Ovary (tissue), 7 donors: ENCODE measurements at regions not wholly inside any gene's neighbourhood (a gene's known extent, or its start where the extent isn't known, plus 50 kb on each side); places are given as distances from the start of the nearest gene placed in this dataset.

Experiments
- DNase-seq, 5 donors: peaks; one replicate each; pipeline ENCODE4 v3.0.0-alpha.2; 2019 to 2020
- H3K27ac ChIP-seq, 2 donors: fragments of 200-600 bp; one replicate each; pipeline versions ENCODE4 v1.5.1 to v1.8.0; 2019 to 2022
- H3K27me3 ChIP-seq: fragments of 200-600 bp; one replicate; pipeline ENCODE4 v1.8.0; 2022
- H3K36me3 ChIP-seq: fragments of 200-600 bp; sonication (generic); one replicate; pipeline ENCODE4 v1.5.1; 2019
- H3K4me1 ChIP-seq: one replicate; pipeline ENCODE4 v1.8.1; 2013; ENCODE audit warnings: mild to moderate bottlenecking, moderate library complexity; ENCODE audit not compliant: insufficient read depth
- H3K4me3 ChIP-seq: fragments of 200-600 bp; sonication (generic); one replicate; pipeline ENCODE4 v1.5.1; 2017
- H3K9me3 ChIP-seq, 2 donors: fragments of 200-600 bp in 1 of 2; sonication (generic) in 1 of 2; one replicate each; pipeline versions ENCODE4 v1.5.1 to v1.8.1; 2013 to 2019; ENCODE audit warnings: mild to moderate bottlenecking in 1 of 2, moderate library complexity in 1 of 2
- EP300 ChIP-seq: sonication (generic); formaldehyde crosslinking; IDR thresholded peaks from one replicate; pipeline ENCODE4 v1.6.1; 2017; ENCODE audit warnings: antibody characterized with exemption
- POLR2A ChIP-seq: fragments of 450-650 bp; IDR thresholded peaks from one replicate; pipeline ENCODE4 v1.6.1; 2017; ENCODE audit warnings: antibody characterized with exemption, mild to moderate bottlenecking, moderate library complexity
- WGBS, 3 donors: extraction: QIAGEN DNeasy Blood & Tissue Kit in 1 of 3; methylation state at CpG; one replicate each; pipeline versions ENCODE4 v1.1.5 to v1.1.7; 2013 to 2017; 5-methylcytosine and 5-hydroxymethylcytosine counted together
- intact Hi-C, 4 donors: fragments of 100-400 bp; cut with DNase I; formaldehyde crosslinking; loops; one replicate each; pipeline versions ENCODE4 v1.11.0 to v1.15.1; 2022 to 2023
- TF ChIP-seq, protein P1 (sequence below), 3 donors: fragments of 450-650 bp in 2 of 3; fragments of 200-600 bp in 1 of 3; IDR thresholded peaks; one replicate each; pipeline versions ENCODE4 v1.5.1 to v1.8.0; 2016 to 2022; ENCODE audit warnings: antibody characterized with exemption in 3 of 3, mild to moderate bottlenecking in 1 of 3
- donor health status: DM: no; HTN: no; CAD: no; lungs with moderate emphysema.
- donor health status: DM: no; HTN: no; CAD: no.
- donor health status: Bipolar disorder and iron deficiency.
- donor health status: DM: no; HTN: no; CAD: no.
- donor health status: DM: yes; HTN: yes; CAD: no.

GRCh38 chr6:9554323-9554722, 860.6 kb downstream of the TFAP2A start:
- no peaks in the 10 kb centered on the region for H3K9me3 ChIP-seq
- TF ChIP-seq, protein P1, sequence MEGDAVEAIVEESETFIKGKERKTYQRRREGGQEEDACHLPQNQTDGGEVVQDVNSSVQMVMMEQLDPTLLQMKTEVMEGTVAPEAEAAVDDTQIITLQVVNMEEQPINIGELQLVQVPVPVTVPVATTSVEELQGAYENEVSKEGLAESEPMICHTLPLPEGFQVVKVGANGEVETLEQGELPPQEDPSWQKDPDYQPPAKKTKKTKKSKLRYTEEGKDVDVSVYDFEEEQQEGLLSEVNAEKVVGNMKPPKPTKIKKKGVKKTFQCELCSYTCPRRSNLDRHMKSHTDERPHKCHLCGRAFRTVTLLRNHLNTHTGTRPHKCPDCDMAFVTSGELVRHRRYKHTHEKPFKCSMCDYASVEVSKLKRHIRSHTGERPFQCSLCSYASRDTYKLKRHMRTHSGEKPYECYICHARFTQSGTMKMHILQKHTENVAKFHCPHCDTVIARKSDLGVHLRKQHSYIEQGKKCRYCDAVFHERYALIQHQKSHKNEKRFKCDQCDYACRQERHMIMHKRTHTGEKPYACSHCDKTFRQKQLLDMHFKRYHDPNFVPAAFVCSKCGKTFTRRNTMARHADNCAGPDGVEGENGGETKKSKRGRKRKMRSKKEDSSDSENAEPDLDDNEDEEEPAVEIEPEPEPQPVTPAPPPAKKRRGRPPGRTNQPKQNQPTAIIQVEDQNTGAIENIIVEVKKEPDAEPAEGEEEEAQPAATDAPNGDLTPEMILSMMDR (IDR thresholded peaks at IDR 0.05): no peak
- no peak for TF ChIP-seq EP300
- no peak for TF ChIP-seq POLR2A
- intact Hi-C loops: no loop called here
- H3K36me3 ChIP-seq: no peaks in the 10 kb centered on the region
- H3K27ac ChIP-seq: no peak overlapping the region
- no peak overlapping the region for H3K4me3 ChIP-seq
- H3K27me3 ChIP-seq: no peaks in the 10 kb centered on the region
- DNase-seq: no peak
- H3K4me1 ChIP-seq: no peaks in the 10 kb centered on the region
- 21 to 29% (median 28%) methylated on average over 1 of the region's 1 CpG for WGBS, 3 donors

DNA sequence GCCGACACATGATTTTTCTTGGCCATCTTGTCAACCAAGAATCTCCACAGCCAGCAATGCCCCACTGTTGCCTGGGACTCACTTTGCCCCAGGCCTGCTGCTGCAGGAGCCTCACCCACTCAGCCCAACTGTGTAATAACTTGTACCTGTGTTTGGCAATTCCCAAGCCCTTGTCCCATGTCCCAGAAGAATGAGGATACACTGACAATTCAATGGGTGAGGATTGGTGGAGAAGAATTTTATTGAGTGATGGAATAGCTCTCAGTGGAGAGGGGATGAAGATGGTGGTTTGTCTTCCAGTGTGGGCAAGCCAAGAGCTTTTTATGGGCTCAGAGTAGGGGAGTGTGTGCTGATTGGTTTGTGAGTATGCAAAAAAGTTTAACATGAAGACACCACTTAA, 861.9 kb downstream of the TFAP2A start:
- no peaks in the 10 kb centered on the region for H3K27me3 ChIP-seq
- no peaks in the 10 kb centered on the region for H3K9me3 ChIP-seq
- H3K4me3 ChIP-seq: no peak overlapping the region
- H3K36me3 ChIP-seq: no peaks in the 10 kb centered on the region
- TF ChIP-seq POLR2A: no peak
- TF ChIP-seq EP300: no peak
- TF ChIP-seq, protein P1 (IDR thresholded peaks at IDR 0.05): no peak
- H3K4me1 ChIP-seq: no peaks in the 10 kb centered on the region
- H3K27ac ChIP-seq: no peak overlapping the region
- no peak for DNase-seq
- 43 to 44% (median 44%) methylated on average over 1 of the region's 1 CpG for WGBS, 3 donors
- intact Hi-C loops: no loop called here

- no peak for DNase-seq
- no peaks in the 10 kb centered on the region for H3K36me3 ChIP-seq
- H3K27me3 ChIP-seq: no peaks in the 10 kb centered on the region
- no peaks in the 10 kb centered on the region for H3K9me3 ChIP-seq
- no peaks in the 10 kb centered on the region for H3K4me1 ChIP-seq
- intact Hi-C loops: no loop called here
- H3K27ac ChIP-seq: no peak overlapping the region
- no peak overlapping the region for H3K4me3 ChIP-seq
- 70 to 75% (median 73%) methylated on average over 5 of the region's 5 CpGs for WGBS, 3 donors
- no peak for TF ChIP-seq EP300
- TF ChIP-seq POLR2A: no peak
- TF ChIP-seq, protein P1 (IDR thresholded peaks at IDR 0.05): no peak
These were observed 871.2 kb downstream of the TFAP2A start for GRCh38 chr6:9543649-9544048.

- WGBS, 3 donors: 51 to 54% (median 51%) methylated on average over 2 of the region's 2 CpGs
- Histone ChIP-seq H3K4me1 (no peaks in the 10 kb centered on the region), H3K36me3 (no peaks in the 10 kb centered on the region), H3K4me3 (no peak overlapping the region), H3K27me3 (no peaks in the 10 kb centered on the region), H3K9me3 (no peaks in the 10 kb centered on the region), H3K27ac (no peak overlapping the region)
- TF ChIP-seq, protein P1 (IDR thresholded peaks at IDR 0.05): no peak
- no peak for TF ChIP-seq POLR2A
- TF ChIP-seq EP300: no peak
- intact Hi-C loops: no loop called here
- DNase-seq: no peak
These were observed 874.2 kb downstream of the TFAP2A start for GRCh38 chr6:9540534-9541126.
